ENCODE measurements at regions not wholly inside any gene's neighbourhood (a gene's known extent, or its start where the extent isn't known, plus 50 kb on each side); places are given as distances from the start of the nearest gene placed in this dataset.

- Histone ChIP-seq H3K4me1 (ENCODE audit: control insufficient read depth in 1 of 2, low read depth in 2 of 2) (peaks cover 0 to 7% of the 10 kb centered on the region in 2 donors), H3K27me3 (replicated peaks; ENCODE audit: insufficient read depth) (no peaks in the 10 kb centered on the region), H3K4me3 (no peak overlapping the region), H3K27ac (no peak overlapping the region), H3K9me3 (no peaks in the 10 kb centered on the region), H3K36me3 (no peaks in the 10 kb centered on the region)
- ATAC-seq (ENCODE audit: insufficient number of reproducible peaks, low FRiP score, low read depth) (no peak), DNase-seq (ENCODE audit: low spot score) (no peak)
- TF ChIP-seq, protein P1, sequence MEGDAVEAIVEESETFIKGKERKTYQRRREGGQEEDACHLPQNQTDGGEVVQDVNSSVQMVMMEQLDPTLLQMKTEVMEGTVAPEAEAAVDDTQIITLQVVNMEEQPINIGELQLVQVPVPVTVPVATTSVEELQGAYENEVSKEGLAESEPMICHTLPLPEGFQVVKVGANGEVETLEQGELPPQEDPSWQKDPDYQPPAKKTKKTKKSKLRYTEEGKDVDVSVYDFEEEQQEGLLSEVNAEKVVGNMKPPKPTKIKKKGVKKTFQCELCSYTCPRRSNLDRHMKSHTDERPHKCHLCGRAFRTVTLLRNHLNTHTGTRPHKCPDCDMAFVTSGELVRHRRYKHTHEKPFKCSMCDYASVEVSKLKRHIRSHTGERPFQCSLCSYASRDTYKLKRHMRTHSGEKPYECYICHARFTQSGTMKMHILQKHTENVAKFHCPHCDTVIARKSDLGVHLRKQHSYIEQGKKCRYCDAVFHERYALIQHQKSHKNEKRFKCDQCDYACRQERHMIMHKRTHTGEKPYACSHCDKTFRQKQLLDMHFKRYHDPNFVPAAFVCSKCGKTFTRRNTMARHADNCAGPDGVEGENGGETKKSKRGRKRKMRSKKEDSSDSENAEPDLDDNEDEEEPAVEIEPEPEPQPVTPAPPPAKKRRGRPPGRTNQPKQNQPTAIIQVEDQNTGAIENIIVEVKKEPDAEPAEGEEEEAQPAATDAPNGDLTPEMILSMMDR (IDR thresholded peaks at IDR 0.05) = no peak
Measured at GRCh38 chr22:49177666-49178065, 650.0 kb downstream of the BRD1 start.

GRCh38 chr22:49176956-49177355 lies 650.7 kb downstream of the BRD1 start:
- peaks cover 0 to 7% of the 10 kb centered on the region in 2 donors for H3K4me1 ChIP-seq (ENCODE audit: control insufficient read depth in 1 of 2, low read depth in 2 of 2)
- no peaks in the 10 kb centered on the region for H3K27me3 ChIP-seq (replicated peaks; ENCODE audit: insufficient read depth)
- TF ChIP-seq, protein P1 (IDR thresholded peaks at IDR 0.05) = no peak
- no peaks in the 10 kb centered on the region for H3K36me3 ChIP-seq
- H3K27ac ChIP-seq = no peak overlapping the region
- DNase-seq (ENCODE audit: low spot score) (no peak), ATAC-seq (ENCODE audit: insufficient number of reproducible peaks, low FRiP score, low read depth) (no peak)
- no peaks in the 10 kb centered on the region for H3K9me3 ChIP-seq
- H3K4me3 ChIP-seq = no peak overlapping the region

DNA sequence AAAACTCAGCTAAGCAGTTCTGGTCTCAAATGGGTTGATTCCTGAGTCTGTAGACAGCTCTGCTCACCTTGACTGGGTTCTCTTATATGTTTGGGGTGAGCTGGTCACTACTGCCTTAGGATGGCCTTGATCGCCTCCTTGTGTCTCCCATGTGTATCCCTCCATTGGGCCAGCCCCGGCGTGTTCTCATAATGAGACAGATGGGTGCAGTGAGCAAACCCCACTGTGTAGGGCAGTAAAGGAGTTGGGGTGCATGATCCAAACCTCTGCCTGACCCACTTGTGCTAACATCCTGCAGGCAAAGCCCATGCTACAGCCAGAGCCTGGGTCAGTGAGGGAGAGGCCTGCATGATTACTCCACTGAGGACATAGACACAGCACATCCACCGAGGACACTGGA lies 657.6 kb downstream of the BRD1 start:
- no peaks in the 10 kb centered on the region for H3K9me3 ChIP-seq
- no peak overlapping the region for H3K27ac ChIP-seq
- no peaks in the 10 kb centered on the region for H3K4me1 ChIP-seq (ENCODE audit: control insufficient read depth in 1 of 2, low read depth in 2 of 2)
- H3K27me3 ChIP-seq (replicated peaks; ENCODE audit: insufficient read depth) = no peaks in the 10 kb centered on the region
- ATAC-seq (ENCODE audit: insufficient number of reproducible peaks, low FRiP score, low read depth) (no peak), DNase-seq (ENCODE audit: low spot score) (no peak)
- TF ChIP-seq, protein P1 (IDR thresholded peaks at IDR 0.05) = no peak
- H3K4me3 ChIP-seq = no peak overlapping the region
- H3K36me3 ChIP-seq = no peaks in the 10 kb centered on the region

DNA sequence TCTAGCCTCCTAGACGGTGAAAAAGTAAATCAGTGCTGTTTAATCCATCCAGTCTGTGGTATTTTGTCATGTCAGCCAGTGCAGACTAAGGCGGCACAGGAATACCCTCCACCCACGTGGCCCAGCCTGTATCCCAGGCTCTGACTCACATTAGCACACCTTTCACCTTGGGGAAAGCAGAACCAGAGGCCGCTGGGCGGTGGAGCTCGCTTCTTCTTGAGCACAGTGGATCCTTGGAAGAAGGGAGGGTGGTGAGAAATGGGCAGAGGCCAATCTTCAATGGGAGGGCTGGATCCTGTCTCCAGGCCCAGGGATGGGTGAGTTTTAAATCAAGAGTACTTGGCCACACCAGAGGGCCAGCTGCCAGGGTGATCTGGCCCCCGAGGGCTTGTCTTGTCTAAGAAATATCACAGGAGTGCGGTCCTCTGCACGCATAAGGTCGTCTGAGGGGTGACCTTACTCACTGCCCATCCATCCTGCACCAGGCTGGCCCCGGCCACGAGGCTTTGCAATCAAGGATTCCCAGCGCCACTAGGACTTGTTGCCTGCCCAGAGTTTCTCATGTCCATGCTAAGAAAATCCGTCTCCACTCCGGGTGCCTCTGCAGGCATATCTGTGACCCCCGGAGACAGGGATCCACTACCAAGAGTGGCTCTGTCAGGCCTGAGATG lies 658.5 kb downstream of the BRD1 start:
- Histone ChIP-seq H3K27me3 (replicated peaks; ENCODE audit: insufficient read depth) (no peaks in the 10 kb centered on the region), H3K4me3 (no peak overlapping the region), H3K36me3 (no peaks in the 10 kb centered on the region), H3K27ac (no peak overlapping the region), H3K9me3 (no peaks in the 10 kb centered on the region), H3K4me1 (ENCODE audit: control insufficient read depth in 1 of 2, low read depth in 2 of 2) (no peaks in the 10 kb centered on the region)
- ATAC-seq (ENCODE audit: insufficient number of reproducible peaks, low FRiP score, low read depth) = no peak
- TF ChIP-seq, protein P1 (IDR thresholded peaks at IDR 0.05) = no peak
- no peak for DNase-seq (ENCODE audit: low spot score)

GRCh38 chr22:49168219-49168813 lies 659.4 kb downstream of the BRD1 start:
- no peaks in the 10 kb centered on the region for H3K4me1 ChIP-seq (ENCODE audit: control insufficient read depth in 1 of 2, low read depth in 2 of 2)
- no peaks in the 10 kb centered on the region for H3K36me3 ChIP-seq
- ATAC-seq (ENCODE audit: insufficient number of reproducible peaks, low FRiP score, low read depth) = no peak
- TF ChIP-seq, protein P1 (IDR thresholded peaks at IDR 0.05) = no peak
- no peak for DNase-seq (ENCODE audit: low spot score)
- H3K27ac ChIP-seq = no peak overlapping the region
- no peaks in the 10 kb centered on the region for H3K9me3 ChIP-seq
- no peaks in the 10 kb centered on the region for H3K27me3 ChIP-seq (replicated peaks; ENCODE audit: insufficient read depth)
- H3K4me3 ChIP-seq = no peak overlapping the region
